CD4-positive, alpha-beta T cell (primary cell): ENCODE measurements at regions not wholly inside any gene's neighbourhood (a gene's known extent, or its start where the extent isn't known, plus 50 kb on each side); places are given as distances from the start of the nearest gene placed in this dataset.

Experiments used
- ATAC-seq: fragments of 200-7000 bp; cut with Tn5 transposase; one replicate; pipeline ENCODE4 v1.10.0; 2022; ENCODE audit warnings: mild to moderate bottlenecking; ENCODE audit not compliant: poor library complexity
- CTCF ChIA-PET: fragments of 350-600 bp; sonication (Branson Sonifier 250); formaldehyde crosslinking; loops from one replicate; lab custom pipeline; 2021; ENCODE audit warnings: antibody characterized with exemption, inconsistent platforms; lab: Charles Lee
- POLR2A ChIA-PET: fragments of 350-600 bp; sonication (Branson Sonifier 250); formaldehyde crosslinking; loops from one replicate; lab custom pipeline; 2021; ENCODE audit warnings: antibody characterized with exemption, inconsistent platforms; lab: Charles Lee
- DNase-seq, 14 experiments: peaks; one replicate each; pipeline ENCODE4 v3.0.0-alpha.2; 2013 to 2020; ENCODE audit warnings: mixed read lengths in 2 of 14
- H3K27ac ChIP-seq, 2 donors: one replicate each; pipeline versions ENCODE4 v1.5.1 to v1.7.0; 2013; ENCODE audit warnings: low read length in 2 of 2, low read depth in 1 of 2, mild to moderate bottlenecking in 1 of 2
- H3K27me3 ChIP-seq, 2 experiments: 1 replicate in 1 of 2; 2 replicates in 1 of 2; pipeline versions ENCODE4 v1.6.1 to v1.7.0; 2013; ENCODE audit warnings: low read length in 2 of 2, control low read depth in 1 of 2, mild to moderate bottlenecking in 1 of 2, moderate library complexity in 1 of 2; ENCODE audit not compliant: insufficient read depth in 2 of 2, control insufficient read depth in 1 of 2
- H3K36me3 ChIP-seq: one replicate; pipeline ENCODE4 v1.6.1; 2013; ENCODE audit warnings: low read length, control low read depth; ENCODE audit not compliant: insufficient read depth
- H3K4me1 ChIP-seq: one replicate; pipeline ENCODE4 v1.6.1; 2013; ENCODE audit warnings: low read length, control low read depth; ENCODE audit not compliant: insufficient read depth
- H3K4me3 ChIP-seq: one replicate; pipeline ENCODE4 v1.5.1; 2013; ENCODE audit warnings: mild to moderate bottlenecking, low read length, moderate library complexity
- H3K9me3 ChIP-seq, 2 experiments: 1 replicate in 1 of 2; 2 replicates in 1 of 2; pipeline versions ENCODE4 v1.6.1 to v1.7.0; 2013; ENCODE audit warnings: low read length in 2 of 2, mild to moderate bottlenecking in 2 of 2, control low read depth in 1 of 2, moderate library complexity in 1 of 2; ENCODE audit not compliant: control insufficient read depth in 1 of 2, insufficient read depth in 1 of 2
- H3K27ac Mint-ChIP-seq: one replicate; pipeline ENCODE4 v1.8.0; 2020; ENCODE audit warnings: mixed read lengths
- H3K27me3 Mint-ChIP-seq: one replicate; pipeline ENCODE4 v1.8.0; 2021; ENCODE audit warnings: mixed read lengths
- H3K36me3 Mint-ChIP-seq: one replicate; pipeline ENCODE4 v1.8.0; 2021; ENCODE audit warnings: low read depth, mixed read lengths
- H3K4me1 Mint-ChIP-seq: one replicate; pipeline ENCODE4 v1.8.0; 2021; ENCODE audit warnings: low read depth, mixed read lengths
- H3K4me3 Mint-ChIP-seq: one replicate; pipeline ENCODE4 v1.8.0; 2020; ENCODE audit warnings: mild to moderate bottlenecking, mixed read lengths
- H3K9me3 Mint-ChIP-seq: one replicate; pipeline ENCODE4 v1.8.0; 2020; ENCODE audit warnings: mixed read lengths
- CTCF ChIP-seq: fragments of 200-600 bp; IDR thresholded peaks from one replicate; pipeline ENCODE4 v1.8.0; 2022; ENCODE audit warnings: antibody characterized with exemption, mild to moderate bottlenecking
- intact Hi-C, 2 experiments: fragments of 100-400 bp; cut with DNase I in 1 of 2; cut with micrococcal nuclease in 1 of 2; formaldehyde crosslinking; loops; one replicate each; pipeline versions ENCODE4 v1.15.1 to v1.9.0; 2023 to 2025; cut with DNase I, micrococcal nuclease

DNA sequence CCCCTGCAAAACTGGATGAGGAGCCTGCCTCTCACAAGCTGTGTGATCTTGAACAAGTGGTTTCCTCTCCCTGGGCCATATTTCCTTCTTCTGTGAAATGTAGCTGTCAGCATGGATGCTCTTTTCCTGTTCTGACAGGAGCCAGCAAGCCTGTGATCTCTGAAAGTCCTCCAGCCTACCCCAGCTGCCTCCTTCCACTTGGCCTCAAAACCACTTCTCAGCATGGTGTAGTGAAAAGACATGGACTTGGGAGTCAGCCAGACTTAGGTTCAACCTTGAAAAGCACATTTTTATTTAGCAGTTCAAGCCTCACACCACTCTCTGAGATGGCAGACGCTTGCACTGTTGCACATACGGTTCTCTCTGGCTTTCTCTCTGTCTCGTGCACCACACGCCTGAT, 292.9 kb upstream of the DUSP10 start:
- Histone ChIP-seq H3K27me3 (no peaks in the 10 kb centered on the region), H3K9me3 (no peaks in the 10 kb centered on the region), H3K4me1 (no peaks in the 10 kb centered on the region), H3K36me3 (no peaks in the 10 kb centered on the region), H3K4me3 (no peak overlapping the region), H3K27ac (no peak overlapping the region)
- ChIA-PET CTCF (no interaction called here), POLR2A (no interaction called here)
- H3K4me1 Mint-ChIP-seq = no peaks in the 10 kb centered on the region
- peaks cover 3% of the 10 kb centered on the region for H3K27me3 Mint-ChIP-seq
- no peak for DNase-seq
- H3K36me3 Mint-ChIP-seq = no peaks in the 10 kb centered on the region
- TF ChIP-seq CTCF = no peak
- no peak overlapping the region for H3K27ac Mint-ChIP-seq
- ATAC-seq = no peak
- no peak overlapping the region for H3K4me3 Mint-ChIP-seq
- intact Hi-C loops = no loop called here
- H3K9me3 Mint-ChIP-seq = no peaks in the 10 kb centered on the region

DNA sequence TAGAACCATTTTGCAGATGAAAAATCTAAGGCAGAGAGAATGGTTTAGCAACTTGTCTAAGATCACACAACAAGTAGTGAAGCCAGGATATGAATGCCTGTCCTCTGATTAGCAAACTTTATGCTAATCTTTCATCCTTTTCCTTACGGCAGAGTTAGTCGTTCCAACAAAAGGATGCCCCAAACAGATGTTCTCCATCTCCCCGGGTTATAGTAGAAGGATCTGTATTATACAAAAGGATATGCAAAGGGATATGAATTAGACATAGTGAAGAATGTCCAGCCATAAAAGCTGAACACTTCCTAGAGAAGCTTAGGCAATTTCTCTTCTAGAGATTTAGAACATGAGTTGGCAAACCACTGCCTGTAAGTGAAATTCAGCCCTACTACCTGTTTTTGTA, 291.6 kb upstream of the DUSP10 start:
- intact Hi-C loops = no loop called here
- no peak overlapping the region for H3K4me3 Mint-ChIP-seq
- Histone ChIP-seq H3K27me3 (no peaks in the 10 kb centered on the region), H3K36me3 (no peaks in the 10 kb centered on the region), H3K9me3 (no peaks in the 10 kb centered on the region), H3K27ac (no peak overlapping the region), H3K4me1 (no peaks in the 10 kb centered on the region), H3K4me3 (no peak overlapping the region)
- peaks cover 3% of the 10 kb centered on the region for H3K27me3 Mint-ChIP-seq
- H3K36me3 Mint-ChIP-seq = no peaks in the 10 kb centered on the region
- ChIA-PET POLR2A (no interaction called here), CTCF (no interaction called here)
- no peak overlapping the region for H3K27ac Mint-ChIP-seq
- DNase-seq (no peak), ATAC-seq (no peak)
- H3K9me3 Mint-ChIP-seq = no peaks in the 10 kb centered on the region
- no peaks in the 10 kb centered on the region for H3K4me1 Mint-ChIP-seq
- TF ChIP-seq CTCF = no peak

- CTCF ChIA-PET = no interaction called here
- H3K9me3 Mint-ChIP-seq = no peaks in the 10 kb centered on the region
These were observed 289.4 kb upstream of the DUSP10 start for GRCh38 chr1:222031318-222031717.

More at GRCh38 chr1:222031318-222031717, 289.4 kb upstream of the DUSP10 start:
- no peaks in the 10 kb centered on the region for H3K4me1 Mint-ChIP-seq
- Histone ChIP-seq H3K4me3 (no peak overlapping the region), H3K36me3 (no peaks in the 10 kb centered on the region), H3K9me3 (no peaks in the 10 kb centered on the region), H3K4me1 (no peaks in the 10 kb centered on the region), H3K27me3 (no peaks in the 10 kb centered on the region), H3K27ac (no peak overlapping the region)
- H3K36me3 Mint-ChIP-seq = no peaks in the 10 kb centered on the region
- DNase-seq = no peak
- peaks cover 3% of the 10 kb centered on the region for H3K27me3 Mint-ChIP-seq
- intact Hi-C loops = no loop called here
- ATAC-seq = no peak
- TF ChIP-seq CTCF = no peak
- POLR2A ChIA-PET = no interaction called here
- H3K4me3 Mint-ChIP-seq = no peak overlapping the region
- no peak overlapping the region for H3K27ac Mint-ChIP-seq
